ENCODE measurements at regions not wholly inside any gene's neighbourhood (a gene's known extent, or its start where the extent isn't known, plus 50 kb on each side); places are given as distances from the start of the nearest gene placed in this dataset.

- TF ChIP-seq CTCF (IDR thresholded peaks at IDR 0.05) (no peak), POLR2A (IDR thresholded peaks at IDR 0.05) (no peak)
Measured at GRCh38 chr6:19665613-19665909, 171.6 kb upstream of the ID4 start.
